H1 (cell line): ENCODE measurements at regions not wholly inside any gene's neighbourhood (a gene's known extent, or its start where the extent isn't known, plus 50 kb on each side); places are given as distances from the start of the nearest gene placed in this dataset.

Experiments
- CTCF ChIA-PET: fragments of 300-600 bp; sonication (Branson Sonifier 250); formaldehyde crosslinking; loops from one replicate; lab custom pipeline; 2021; ENCODE audit not compliant: partially characterized antibody; lab: Charles Lee
- POLR2A ChIA-PET: fragments of 300-600 bp; sonication (Branson Sonifier 250); formaldehyde crosslinking; loops from one replicate; lab custom pipeline; 2021; ENCODE audit warnings: inconsistent platforms; ENCODE audit not compliant: partially characterized antibody; lab: Charles Lee
- DNase-seq, 2 experiments: peaks; one replicate each; pipeline versions ENCODE4 v3.0.0 to v3.0.0-alpha.2; 2010 to 2022; ENCODE audit warnings: low spot score in 2 of 2, low read depth in 1 of 2, mixed read lengths in 1 of 2
- FAIRE-seq: peaks from 2 replicates; lab custom pipeline; 2011; peaks lifted over from hg19 to GRCh38; lab: Jason Lieb, UNC
- H2AFZ ChIP-seq: 2 replicates; pipeline ENCODE4 v1.8.1; 2012; ENCODE audit warnings: low read length, inconsistent platforms
- H2AK5ac ChIP-seq: 2 replicates; pipeline ENCODE4 v1.6.1; 2013; ENCODE audit warnings: low read depth, low read length
- H2BK120ac ChIP-seq: replicated peaks from 2 replicates; pipeline ENCODE3; 2013; ENCODE audit warnings: low read depth, low read length, inconsistent platforms
- H2BK12ac ChIP-seq: 2 replicates; pipeline ENCODE4 v1.6.1; 2013; ENCODE audit warnings: low read depth, low read length
- H2BK15ac ChIP-seq: 2 replicates; pipeline ENCODE4 v1.6.1; 2013; ENCODE audit warnings: low read length
- H2BK20ac ChIP-seq: 2 replicates; pipeline ENCODE4 v1.6.1; 2013; ENCODE audit warnings: low read length
- H2BK5ac ChIP-seq: 2 replicates; pipeline ENCODE4 v1.6.1; 2013; ENCODE audit warnings: low read depth, low read length
- H3K14ac ChIP-seq: 2 replicates; pipeline ENCODE4 v1.6.1; 2013; ENCODE audit warnings: inconsistent platforms; ENCODE audit not compliant: insufficient read length
- H3K18ac ChIP-seq: 2 replicates; pipeline ENCODE4 v1.6.1; 2013; ENCODE audit warnings: low read length; ENCODE audit errors: extremely low read depth
- H3K23ac ChIP-seq: 2 replicates; pipeline ENCODE4 v1.6.1; 2013; ENCODE audit warnings: inconsistent platforms; ENCODE audit not compliant: insufficient read length
- H3K23me2 ChIP-seq: 2 replicates; pipeline ENCODE4 v1.6.1; 2013; ENCODE audit warnings: low read depth, low read length
- H3K27ac ChIP-seq: 2 replicates; pipeline ENCODE4 v1.6.1; 2011; ENCODE audit warnings: low read depth, low read length, inconsistent platforms
- H3K27me3 ChIP-seq, 4 experiments: replicated peaks in 1 of 4; 1 replicate in 1 of 4; 2 replicates in 3 of 4; pipeline versions ENCODE4 v1.6.1 to v1.8.1; 2011 to 2013; ENCODE audit warnings: low read length in 3 of 4, mild to moderate bottlenecking in 3 of 4, inconsistent platforms in 2 of 4, mixed read lengths in 2 of 4, moderate library complexity in 1 of 4; ENCODE audit not compliant: control insufficient read depth in 3 of 4, insufficient read depth in 3 of 4; ENCODE audit errors: extremely low read depth in 1 of 4
- H3K36me3 ChIP-seq, 4 experiments: 2 replicates each; pipeline versions ENCODE4 v1.6.1 to v1.8.1; 2011 to 2013; ENCODE audit warnings: mild to moderate bottlenecking in 4 of 4, low read length in 3 of 4, moderate library complexity in 2 of 4, control low read depth in 1 of 4, inconsistent platforms in 1 of 4; ENCODE audit not compliant: insufficient read depth in 4 of 4, control insufficient read depth in 2 of 4
- H3K4ac ChIP-seq: replicated peaks from 2 replicates; pipeline ENCODE3; 2013; ENCODE audit warnings: low read length, low read depth, mixed read lengths, inconsistent platforms; ENCODE audit not compliant: insufficient read length
- H3K4me1 ChIP-seq, 4 experiments: replicated peaks in 1 of 4; 1 replicate in 1 of 4; 2 replicates in 3 of 4; pipeline versions ENCODE4 v1.6.1 to v1.8.1; 2011 to 2013; ENCODE audit warnings: low read length in 3 of 4, inconsistent platforms in 2 of 4, mixed read lengths in 1 of 4; ENCODE audit not compliant: insufficient read depth in 4 of 4, control insufficient read depth in 3 of 4
- H3K4me2 ChIP-seq, 2 experiments: 2 replicates each; pipeline versions ENCODE4 v1.6.1 to v1.8.1; 2011 to 2013; ENCODE audit warnings: low read depth in 2 of 2, low read length in 2 of 2, control low read depth in 1 of 2, inconsistent platforms in 1 of 2, mild to moderate bottlenecking in 1 of 2; ENCODE audit not compliant: insufficient read depth in 1 of 2
- H3K4me3 ChIP-seq, 4 experiments: fragments of 200-600, 300-600 bp in 1 of 4; sonication (generic), shearing (Covaris generic), sonication (Bioruptor Twin) in 1 of 4; 2 replicates each; pipeline versions ENCODE4 v1.5.1 to v1.8.1; 2011 to 2016; ENCODE audit warnings: low read length in 4 of 4, low read depth in 3 of 4, control low read depth in 2 of 4, inconsistent platforms in 2 of 4, mild to moderate bottlenecking in 2 of 4, mixed read lengths in 1 of 4, moderate library complexity in 1 of 4; ENCODE audit not compliant: insufficient read depth in 2 of 4; ENCODE audit errors: extremely low read depth in 1 of 4
- H3K56ac ChIP-seq: replicated peaks from 2 replicates; pipeline ENCODE3; 2013; ENCODE audit warnings: low read depth, mild to moderate bottlenecking, mixed read lengths, low read length, inconsistent platforms; ENCODE audit not compliant: insufficient read length
- H3K79me1 ChIP-seq: 2 replicates; pipeline ENCODE4 v1.6.1; 2013; ENCODE audit warnings: low read depth, low read length, control low read depth
- H3K79me2 ChIP-seq, 2 experiments: 2 replicates each; pipeline versions ENCODE4 v1.6.1 to v1.8.1; 2012 to 2013; ENCODE audit warnings: low read length in 2 of 2, mild to moderate bottlenecking in 2 of 2, inconsistent platforms in 1 of 2; ENCODE audit not compliant: insufficient read depth in 2 of 2, control insufficient read depth in 1 of 2
- H3K9ac ChIP-seq, 4 experiments: replicated peaks in 1 of 4; 1 replicate in 1 of 4; 2 replicates in 3 of 4; pipeline versions ENCODE4 v1.6.1 to v1.8.1; 2011 to 2013; ENCODE audit warnings: low read depth in 3 of 4, low read length in 3 of 4, control low read depth in 2 of 4, mild to moderate bottlenecking in 2 of 4, moderate library complexity in 2 of 4, inconsistent platforms in 1 of 4; ENCODE audit errors: extremely low read depth in 1 of 4
- H3K9me3 ChIP-seq, 2 experiments: 2 replicates each; pipeline versions ENCODE4 v1.6.1 to v1.8.1; 2012 to 2013; ENCODE audit warnings: mild to moderate bottlenecking in 2 of 2, moderate library complexity in 2 of 2, control low read depth in 1 of 2, inconsistent platforms in 1 of 2, low read depth in 1 of 2, low read length in 1 of 2, mixed read lengths in 1 of 2; ENCODE audit not compliant: insufficient read depth in 2 of 2
- H4K20me1 ChIP-seq, 2 experiments: replicated peaks in 1 of 2; 2 replicates each; pipeline versions ENCODE3 to v1.8.1; 2011 to 2013; ENCODE audit warnings: inconsistent platforms in 2 of 2, low read length in 2 of 2, mild to moderate bottlenecking in 1 of 2; ENCODE audit not compliant: insufficient read depth in 2 of 2, control insufficient read depth in 1 of 2
- H4K5ac ChIP-seq: 2 replicates; pipeline ENCODE4 v1.6.1; 2013; ENCODE audit warnings: low read length, low read depth, mixed read lengths, inconsistent platforms; ENCODE audit not compliant: insufficient read length
- H4K8ac ChIP-seq: 2 replicates; pipeline ENCODE4 v1.8.0; 2013; ENCODE audit warnings: mild to moderate bottlenecking, moderate library complexity, low read length, inconsistent platforms; ENCODE audit not compliant: insufficient read depth; ENCODE audit errors: extremely low read depth
- H4K91ac ChIP-seq: replicated peaks from 2 replicates; pipeline ENCODE3; 2013; ENCODE audit warnings: low read length, mixed read lengths, inconsistent platforms; ENCODE audit not compliant: insufficient read length
- HDAC2 ChIP-seq, 2 experiments: fragments of 300-600 bp in 1 of 2; sonication (generic) in 1 of 2; IDR thresholded peaks; 2 replicates each; pipeline ENCODE4 v1.6.1; 2011 to 2012; ENCODE audit warnings: low read depth in 2 of 2, low read length in 2 of 2, mild to moderate bottlenecking in 2 of 2, moderate library complexity in 2 of 2, borderline replicate concordance in 1 of 2, inconsistent platforms in 1 of 2
- RBBP5 ChIP-seq: IDR thresholded peaks from 2 replicates; pipeline ENCODE4 v1.7.1; 2012; ENCODE audit warnings: low read depth, mild to moderate bottlenecking, inconsistent platforms, low read length, moderate library complexity, borderline replicate concordance
- RXRA ChIP-seq: IDR thresholded peaks from 2 replicates; pipeline ENCODE4 v1.6.1; 2011; ENCODE audit warnings: low read depth, mild to moderate bottlenecking, low read length, moderate library complexity; ENCODE audit not compliant: insufficient read depth
- SIRT6 ChIP-seq: IDR thresholded peaks from one replicate; pipeline ENCODE4 v1.7.1; 2012; ENCODE audit warnings: low read length, inconsistent platforms
- SP2 ChIP-seq: IDR thresholded peaks from 2 replicates; pipeline ENCODE4 v1.6.1; 2012; ENCODE audit warnings: mild to moderate bottlenecking, low read length, inconsistent platforms
- TEAD4 ChIP-seq: IDR thresholded peaks from 2 replicates; pipeline ENCODE4 v1.6.1; 2012; ENCODE audit warnings: low read depth, low read length, inconsistent platforms, mixed read lengths
- ZNF274 ChIP-seq: IDR thresholded peaks from 2 replicates; pipeline ENCODE4 v1.7.0; 2012; ENCODE audit warnings: low read length, borderline replicate concordance; ENCODE audit errors: extremely low read depth
- WGBS, 2 experiments: shearing (Covaris generic) in 1 of 2; methylation state at CpG; one replicate each; pipeline versions ENCODE4 v1.1.6 to v1.1.7; 2013 to 2015; ENCODE audit warnings: low lambda C conversion rate in 2 of 2, mixed read lengths in 2 of 2, inconsistent platforms in 1 of 2, low coverage in 1 of 2, missing lambda C conversion rate in 1 of 2; ENCODE audit not compliant: insufficient replicate concordance in 2 of 2, insufficient coverage in 1 of 2, insufficient read length in 1 of 2; ENCODE audit errors: extremely low coverage in 1 of 2, missing lambda C conversion rate in 1 of 2; 5-methylcytosine and 5-hydroxymethylcytosine counted together

DNA sequence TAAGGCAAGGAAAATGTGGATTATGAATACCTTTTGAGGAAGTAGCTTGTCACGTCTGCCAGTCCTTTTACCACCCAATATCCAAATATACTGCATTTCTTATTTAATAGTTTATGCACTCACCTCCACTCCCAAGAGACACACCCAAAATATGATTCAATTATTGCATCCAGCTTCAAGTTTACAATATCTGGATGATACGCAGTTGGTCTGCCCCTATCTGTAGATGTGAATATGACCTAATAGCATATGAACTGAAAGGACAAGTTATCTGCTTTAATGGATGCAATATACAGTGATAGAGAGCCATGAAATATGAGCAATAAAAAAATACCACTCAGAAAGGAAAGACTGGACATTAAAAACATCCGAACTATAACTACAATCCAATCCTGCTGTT, 159.4 kb upstream of the MAGI2 start:
- no peak overlapping the region for H3K4me2 ChIP-seq
- H3K4ac ChIP-seq, result no peak overlapping the region
- no peak overlapping the region for H2BK15ac ChIP-seq
- no peak overlapping the region for H3K9ac ChIP-seq
- no peak overlapping the region for H4K5ac ChIP-seq
- H3K23ac ChIP-seq, result no peak overlapping the region
- H3K18ac ChIP-seq, result no peak overlapping the region
- H4K20me1 ChIP-seq, result no peaks in the 10 kb centered on the region
- DNase-seq (no peak), FAIRE-seq (no peak)
- no peaks in the 10 kb centered on the region; a peak in 1 of 8 replicates for H3K36me3 ChIP-seq
- CTCF ChIA-PET, result interaction anchor here (0.6 kb wide), 1 partner anchor 42 kb away, joined by 5 read pairs; no protein-coding TSS in a partner anchor
- no peak overlapping the region for H2AK5ac ChIP-seq
- H2BK12ac ChIP-seq, result no peak overlapping the region
- no peak overlapping the region for H3K4me3 ChIP-seq
- no peaks in the 10 kb centered on the region for H3K27me3 ChIP-seq
- TF ChIP-seq ZNF274 (no peak), SIRT6 (no peak), RXRA (no peak), TEAD4 (no peak), HDAC2 (IDR thresholded peaks at IDR 0.05; ENCODE audit: borderline replicate concordance in 1 of 2, low read depth in 2 of 2, low read length in 2 of 2) (no peak), RBBP5 (no peak), SP2 (no peak)
- no peak overlapping the region for H4K91ac ChIP-seq
- H3K56ac ChIP-seq, result no peak overlapping the region
- no peak overlapping the region for H2BK5ac ChIP-seq
- no peak overlapping the region for H3K27ac ChIP-seq
- H3K79me1 ChIP-seq, result no peaks in the 10 kb centered on the region
- H3K79me2 ChIP-seq, result no peaks in the 10 kb centered on the region
- no peak overlapping the region for H4K8ac ChIP-seq
- H2AFZ ChIP-seq, result no peak overlapping the region
- no peaks in the 10 kb centered on the region for H3K23me2 ChIP-seq
- H2BK120ac ChIP-seq, result no peak overlapping the region
- no peaks in the 10 kb centered on the region; a peak in 1 of 7 replicates for H3K4me1 ChIP-seq
- POLR2A ChIA-PET, result no interaction called here
- no peaks in the 10 kb centered on the region for H3K9me3 ChIP-seq
- WGBS, 2 experiments, result 92% methylated on average over 3 of the region's 3 CpGs; no CpG with 5 or more reads in 1 of the 2 experiments
- H2BK20ac ChIP-seq, result no peak overlapping the region
- H3K14ac ChIP-seq, result no peak overlapping the region
